ENCODE measurements at regions not wholly inside any gene's neighbourhood (a gene's known extent, or its start where the extent isn't known, plus 50 kb on each side); places are given as distances from the start of the nearest gene placed in this dataset.

DNA sequence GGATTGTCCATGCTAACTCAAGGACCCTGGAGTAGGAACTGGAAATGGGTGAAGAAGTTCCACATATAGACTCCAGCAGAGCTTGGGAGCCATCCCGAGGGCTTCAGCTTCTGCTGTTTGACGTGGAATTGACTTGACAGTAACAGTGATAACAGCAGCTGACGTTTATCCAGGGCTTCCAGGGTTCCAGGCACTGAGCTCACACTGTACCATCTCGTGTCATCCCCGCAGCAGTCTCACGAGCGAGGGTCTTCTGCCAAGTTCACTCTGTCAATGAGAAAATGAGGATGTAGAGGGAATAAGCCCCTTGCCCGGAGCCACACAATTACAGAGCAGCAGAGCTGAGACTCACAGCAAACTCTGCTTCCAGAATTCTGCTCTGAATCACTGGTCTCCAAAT, 447.7 kb downstream of the SIPA1L2 start:
- no peak for DNase-seq (ENCODE audit: low spot score)
- TF ChIP-seq, protein P1, sequence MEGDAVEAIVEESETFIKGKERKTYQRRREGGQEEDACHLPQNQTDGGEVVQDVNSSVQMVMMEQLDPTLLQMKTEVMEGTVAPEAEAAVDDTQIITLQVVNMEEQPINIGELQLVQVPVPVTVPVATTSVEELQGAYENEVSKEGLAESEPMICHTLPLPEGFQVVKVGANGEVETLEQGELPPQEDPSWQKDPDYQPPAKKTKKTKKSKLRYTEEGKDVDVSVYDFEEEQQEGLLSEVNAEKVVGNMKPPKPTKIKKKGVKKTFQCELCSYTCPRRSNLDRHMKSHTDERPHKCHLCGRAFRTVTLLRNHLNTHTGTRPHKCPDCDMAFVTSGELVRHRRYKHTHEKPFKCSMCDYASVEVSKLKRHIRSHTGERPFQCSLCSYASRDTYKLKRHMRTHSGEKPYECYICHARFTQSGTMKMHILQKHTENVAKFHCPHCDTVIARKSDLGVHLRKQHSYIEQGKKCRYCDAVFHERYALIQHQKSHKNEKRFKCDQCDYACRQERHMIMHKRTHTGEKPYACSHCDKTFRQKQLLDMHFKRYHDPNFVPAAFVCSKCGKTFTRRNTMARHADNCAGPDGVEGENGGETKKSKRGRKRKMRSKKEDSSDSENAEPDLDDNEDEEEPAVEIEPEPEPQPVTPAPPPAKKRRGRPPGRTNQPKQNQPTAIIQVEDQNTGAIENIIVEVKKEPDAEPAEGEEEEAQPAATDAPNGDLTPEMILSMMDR (IDR thresholded peaks at IDR 0.05; ENCODE audit: extremely low read depth, missing control alignments), result no peak

DNA sequence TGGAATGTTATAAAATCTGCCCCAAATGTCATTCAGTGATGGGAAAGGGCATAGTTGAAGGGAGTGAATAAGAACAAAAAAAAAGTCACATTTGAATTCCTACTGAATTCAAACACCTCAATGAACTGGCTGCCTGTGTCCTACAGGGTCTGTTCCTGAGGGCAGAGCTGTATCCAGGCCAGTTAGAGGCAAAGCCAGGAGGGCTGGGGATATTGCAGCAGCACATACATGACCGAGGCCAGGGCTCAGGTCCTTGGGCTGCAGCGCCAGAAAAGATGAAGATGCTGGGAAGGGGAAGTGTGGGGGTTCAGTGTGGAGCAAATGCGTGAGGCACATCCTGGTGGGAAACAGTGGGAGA, 449.2 kb downstream of the SIPA1L2 start:
- TF ChIP-seq, protein P1 (IDR thresholded peaks at IDR 0.05; ENCODE audit: extremely low read depth, missing control alignments), result no peak
- no peak for DNase-seq (ENCODE audit: low spot score)

DNA sequence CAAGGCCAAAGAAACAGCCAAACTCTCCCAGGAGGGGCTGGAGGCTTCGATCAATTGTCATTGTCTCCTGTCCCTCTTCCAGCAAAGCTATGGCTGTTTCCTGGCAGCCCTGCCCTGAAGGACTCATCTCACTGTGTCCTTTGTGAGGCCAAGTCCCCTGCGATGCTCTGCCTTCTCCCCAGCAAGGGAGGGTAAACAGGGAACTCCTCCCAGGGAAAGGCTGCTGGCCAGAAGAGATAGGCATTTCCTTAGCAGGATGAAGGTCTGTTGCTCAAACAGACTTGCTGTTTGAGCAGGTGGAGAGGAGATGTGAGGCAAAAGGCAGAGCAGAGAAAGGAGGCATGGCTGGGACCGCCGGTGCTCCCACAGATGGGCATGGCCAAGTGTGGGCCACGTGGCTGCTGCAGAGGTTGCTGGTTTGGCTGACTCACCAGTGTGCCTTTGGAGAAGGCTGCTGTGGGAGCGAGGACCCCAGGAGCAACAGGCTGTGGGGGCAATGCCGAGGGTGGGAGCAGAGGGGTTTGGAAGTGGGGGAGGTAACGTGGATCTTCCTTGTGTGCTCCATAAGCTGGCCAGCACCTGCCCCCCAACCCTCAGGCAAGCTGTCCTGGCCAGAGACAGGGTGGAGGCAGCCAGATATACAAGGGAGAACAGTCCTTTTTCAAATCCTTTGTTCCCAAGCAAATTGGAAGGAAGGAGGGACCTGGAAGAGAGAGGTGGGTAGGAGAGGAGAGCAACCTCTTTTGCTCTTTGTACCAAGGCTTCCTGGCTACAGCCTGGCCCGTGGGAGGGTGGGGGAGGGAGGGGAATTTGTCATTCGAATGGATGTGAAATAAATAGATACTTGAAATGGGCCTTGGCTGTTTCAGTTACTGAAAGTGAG, 449.8 kb downstream of the SIPA1L2 start:
- DNase-seq (ENCODE audit: low spot score), result no peak
- TF ChIP-seq, protein P1 (IDR thresholded peaks at IDR 0.05; ENCODE audit: extremely low read depth, missing control alignments), result no peak

DNA sequence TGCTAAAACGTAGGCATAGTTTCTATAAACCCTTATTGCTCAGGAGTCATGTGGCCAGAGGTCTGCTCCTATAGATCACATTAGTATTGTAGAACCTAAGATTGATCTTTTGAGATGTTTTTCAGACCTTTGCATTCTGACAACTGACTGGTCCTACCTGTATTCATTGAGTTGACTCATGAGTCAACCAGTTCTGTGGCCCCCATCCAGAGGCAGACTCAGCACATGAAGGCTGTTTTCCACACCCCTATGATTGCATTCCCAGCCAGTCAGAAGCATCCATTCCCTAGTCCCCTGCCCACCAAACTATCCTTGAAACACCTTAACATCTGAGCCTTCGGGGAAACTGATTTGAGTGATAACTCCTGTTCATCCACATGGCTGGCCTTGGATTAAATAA, 451.7 kb downstream of the SIPA1L2 start:
- DNase-seq (ENCODE audit: low spot score), result no peak
- TF ChIP-seq, protein P1 (IDR thresholded peaks at IDR 0.05; ENCODE audit: extremely low read depth, missing control alignments), result no peak

DNA sequence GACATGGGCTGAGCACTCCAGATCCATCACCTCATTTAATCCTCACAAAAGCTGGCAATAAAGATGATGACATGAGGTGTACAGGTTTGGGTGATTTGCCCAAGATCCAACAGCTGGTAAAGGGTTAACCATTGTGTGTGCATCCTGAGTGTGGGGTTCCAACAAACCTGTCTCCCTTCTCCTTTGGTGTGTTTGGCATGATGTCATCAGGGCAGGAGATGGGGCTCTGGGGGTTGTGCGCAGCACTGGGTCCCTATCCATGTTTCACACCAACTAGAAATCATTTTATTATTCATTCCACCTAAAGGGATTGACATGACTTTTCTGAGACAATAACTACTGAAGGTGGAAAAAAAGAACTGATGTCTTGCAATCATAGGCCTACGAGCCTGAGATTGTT, 452.5 kb downstream of the SIPA1L2 start:
- TF ChIP-seq, protein P1 (IDR thresholded peaks at IDR 0.05; ENCODE audit: extremely low read depth, missing control alignments), result no peak
- DNase-seq (ENCODE audit: low spot score), result no peak

DNA sequence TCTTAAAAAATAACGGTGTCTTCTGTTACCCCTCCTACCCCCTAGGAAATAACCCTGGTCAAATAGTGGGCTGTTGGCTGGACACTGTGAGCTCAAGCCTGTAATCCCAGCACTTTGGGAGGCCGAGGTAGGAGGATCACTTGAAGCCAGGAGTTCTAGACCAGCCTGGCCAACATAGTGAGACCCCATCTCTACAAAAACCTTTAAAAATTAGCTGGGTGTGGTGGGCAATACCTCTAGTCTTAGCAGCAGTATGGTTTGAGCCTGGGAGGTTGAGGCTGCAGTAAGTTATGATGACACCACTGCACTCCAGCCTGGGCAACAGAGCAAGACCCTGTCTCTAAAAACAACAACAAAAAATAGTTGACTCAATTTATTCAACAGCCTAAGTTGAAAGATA, 453.7 kb downstream of the SIPA1L2 start:
- TF ChIP-seq, protein P1 (IDR thresholded peaks at IDR 0.05; ENCODE audit: extremely low read depth, missing control alignments), result no peak

DNA sequence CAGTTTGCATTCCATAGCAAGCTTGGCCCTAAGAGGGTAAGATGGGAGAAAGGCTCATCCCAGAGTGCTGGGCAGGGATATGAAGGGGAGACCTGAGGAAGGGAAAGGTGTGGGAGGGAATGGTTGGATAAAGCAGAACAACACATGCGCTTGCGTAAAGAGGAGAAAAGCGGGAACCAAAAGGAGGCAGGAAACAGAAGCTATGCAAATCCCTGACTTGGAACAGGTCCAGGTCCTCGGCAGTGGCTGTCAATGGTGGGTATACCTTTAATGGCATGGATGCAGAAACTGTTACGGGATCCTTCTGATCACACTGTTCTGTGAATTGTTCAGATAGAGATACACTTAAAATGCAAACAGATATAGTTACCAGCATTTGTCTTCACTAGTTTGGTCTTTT, 455.6 kb downstream of the SIPA1L2 start:
- TF ChIP-seq, protein P1 (IDR thresholded peaks at IDR 0.05; ENCODE audit: extremely low read depth, missing control alignments), result no peak
- no peak for DNase-seq (ENCODE audit: low spot score)

More for the DNA sequence above, 453.7 kb downstream of the SIPA1L2 start:
- DNase-seq (ENCODE audit: low spot score), result no peak

All from GM20000 (cell line).